Mammary epithelial cell (primary cell): ENCODE measurements at regions not wholly inside any gene's neighbourhood (a gene's known extent, or its start where the extent isn't known, plus 50 kb on each side); places are given as distances from the start of the nearest gene placed in this dataset.
"Not testable (repeated sequence)": the region's sequence is repeated elsewhere in the genome, so short reads cannot be mapped to it uniquely, and the experiment has no call there.

Experiments
- EZH2 ChIP-seq: IDR thresholded peaks from 2 replicates; pipeline ENCODE4 v1.6.1; 2012; ENCODE audit warnings: low read length, inconsistent platforms, borderline replicate concordance
- TF ChIP-seq, protein P1 (sequence below), 2 donors: IDR thresholded peaks in 1 of 2; conservative IDR thresholded peaks in 1 of 2; 2 replicates each; pipeline ENCODE4 v1.5.1; 2011 to 2012; ENCODE audit warnings: inconsistent platforms in 2 of 2, low read length in 2 of 2, mild to moderate bottlenecking in 2 of 2, control low read depth in 1 of 2, low read depth in 1 of 2; ENCODE audit not compliant: insufficient read depth in 1 of 2; ENCODE audit errors: extremely low read depth in 1 of 2

DNA sequence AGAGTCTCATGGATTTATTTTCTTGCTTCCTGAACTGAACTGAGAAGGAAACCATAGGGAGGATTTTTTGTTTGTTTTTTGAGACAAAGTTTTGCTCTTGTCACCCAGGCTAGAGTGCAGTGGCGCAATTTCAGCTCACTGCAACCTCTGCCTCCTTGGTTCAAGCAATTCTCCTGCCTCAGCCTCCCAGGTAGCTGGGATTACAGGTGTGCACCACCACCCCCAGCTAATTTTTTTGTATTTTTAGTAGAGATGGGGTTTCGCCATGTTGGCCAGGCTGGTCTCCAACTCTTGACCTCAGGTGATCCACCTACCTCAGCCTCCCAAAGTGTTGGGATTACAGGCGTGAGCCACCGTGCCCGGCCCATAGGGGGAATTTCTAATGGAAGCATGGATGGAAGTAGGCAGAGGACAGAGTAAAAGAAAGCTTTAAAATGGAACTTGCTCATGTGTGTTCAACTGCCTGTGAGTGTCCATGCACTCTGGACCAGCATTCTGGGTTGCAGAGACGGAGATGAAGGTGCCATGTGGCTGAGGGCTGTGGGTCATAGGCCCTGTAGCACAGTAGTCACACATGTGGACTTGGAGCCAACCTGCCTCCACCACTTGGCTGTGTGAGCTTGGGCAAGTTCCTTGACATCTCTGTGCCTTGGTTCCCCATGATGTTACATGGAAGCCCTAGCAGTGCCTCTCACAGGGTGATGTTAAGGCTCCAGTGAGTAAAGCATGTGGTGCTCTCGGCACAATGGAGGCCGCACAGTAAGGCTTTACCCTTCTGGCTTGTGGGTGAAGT is 68.5 kb upstream of the ID2 start:
- TF ChIP-seq, protein P1, sequence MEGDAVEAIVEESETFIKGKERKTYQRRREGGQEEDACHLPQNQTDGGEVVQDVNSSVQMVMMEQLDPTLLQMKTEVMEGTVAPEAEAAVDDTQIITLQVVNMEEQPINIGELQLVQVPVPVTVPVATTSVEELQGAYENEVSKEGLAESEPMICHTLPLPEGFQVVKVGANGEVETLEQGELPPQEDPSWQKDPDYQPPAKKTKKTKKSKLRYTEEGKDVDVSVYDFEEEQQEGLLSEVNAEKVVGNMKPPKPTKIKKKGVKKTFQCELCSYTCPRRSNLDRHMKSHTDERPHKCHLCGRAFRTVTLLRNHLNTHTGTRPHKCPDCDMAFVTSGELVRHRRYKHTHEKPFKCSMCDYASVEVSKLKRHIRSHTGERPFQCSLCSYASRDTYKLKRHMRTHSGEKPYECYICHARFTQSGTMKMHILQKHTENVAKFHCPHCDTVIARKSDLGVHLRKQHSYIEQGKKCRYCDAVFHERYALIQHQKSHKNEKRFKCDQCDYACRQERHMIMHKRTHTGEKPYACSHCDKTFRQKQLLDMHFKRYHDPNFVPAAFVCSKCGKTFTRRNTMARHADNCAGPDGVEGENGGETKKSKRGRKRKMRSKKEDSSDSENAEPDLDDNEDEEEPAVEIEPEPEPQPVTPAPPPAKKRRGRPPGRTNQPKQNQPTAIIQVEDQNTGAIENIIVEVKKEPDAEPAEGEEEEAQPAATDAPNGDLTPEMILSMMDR (conservative IDR thresholded peaks at IDR 0.05 in 1 of 2, IDR thresholded peaks at IDR 0.05 in 1 of 2; ENCODE audit: extremely low read depth in 1 of 2, insufficient read depth in 1 of 2, low read depth in 1 of 2, low read length in 2 of 2) = not testable (repeated sequence)
- not testable (repeated sequence) for TF ChIP-seq EZH2
